Neural cell (in vitro differentiated cells): ENCODE measurements at regions not wholly inside any gene's neighbourhood (a gene's known extent, or its start where the extent isn't known, plus 50 kb on each side); places are given as distances from the start of the nearest gene placed in this dataset.

ENCODE experiments used
- H2AFZ ChIP-seq: fragments of 200-600, 300-800 bp; sonication (generic), shearing (Covaris generic); 2 replicates; pipeline ENCODE4 v1.6.0; 2014; ENCODE audit warnings: low read depth, mild to moderate bottlenecking, antibody characterized with exemption, low read length, moderate library complexity
- H3F3A ChIP-seq: fragments of 200-600 bp; shearing (Covaris generic); 2 replicates; pipeline ENCODE4 v1.6.1; 2016; ENCODE audit warnings: mild to moderate bottlenecking, moderate library complexity, mixed read lengths, antibody characterized with exemption, low read length; ENCODE audit not compliant: insufficient read depth, poor library complexity, severe bottlenecking
- H3K27ac ChIP-seq: fragments of 200-600, 300-800 bp; sonication (generic), shearing (Covaris generic); 2 replicates; pipeline ENCODE4 v1.5.1; 2014; ENCODE audit warnings: mild to moderate bottlenecking, low read length, moderate library complexity
- H3K27me3 ChIP-seq: fragments of 300-800, 200-600 bp; sonication (generic), shearing (Covaris generic); 2 replicates; pipeline ENCODE4 v1.6.0; 2014; ENCODE audit warnings: mild to moderate bottlenecking, low read depth, low read length, moderate library complexity; ENCODE audit not compliant: insufficient read depth
- H3K36me3 ChIP-seq: fragments of 300-800, 200-600 bp; sonication (generic), shearing (Covaris generic); 2 replicates; pipeline ENCODE4 v1.5.1; 2014; ENCODE audit warnings: mild to moderate bottlenecking, antibody characterized with exemption, low read length, moderate library complexity; ENCODE audit not compliant: insufficient read depth
- H3K4me2 ChIP-seq: fragments of 300-800, 200-600 bp; sonication (generic), shearing (Covaris generic); 2 replicates; pipeline ENCODE4 v1.6.0; 2014; ENCODE audit warnings: mild to moderate bottlenecking, low read length
- H3K4me3 ChIP-seq: fragments of 300-800, 200-600 bp; sonication (generic), shearing (Covaris generic); 2 replicates; pipeline ENCODE4 v1.5.1; 2014; ENCODE audit warnings: mild to moderate bottlenecking, low read length, moderate library complexity
- H3K79me2 ChIP-seq: fragments of 200-600 bp; shearing (Covaris generic); replicated peaks from 2 replicates; pipeline ENCODE4 v1.6.0; 2014; ENCODE audit warnings: mild to moderate bottlenecking, low read length, moderate library complexity; ENCODE audit not compliant: insufficient read depth
- H3K9ac ChIP-seq: fragments of 300-800, 200-600 bp; sonication (generic), shearing (Covaris generic); 2 replicates; pipeline ENCODE4 v1.6.1; 2016; ENCODE audit warnings: mild to moderate bottlenecking, low read length, mixed read lengths
- H3K9me2 ChIP-seq: fragments of 200-600 bp; shearing (Covaris generic); 2 replicates; pipeline ENCODE4 v1.6.1; 2016; ENCODE audit warnings: mild to moderate bottlenecking, low read length, mixed read lengths; ENCODE audit not compliant: insufficient read depth
- H3K9me3 ChIP-seq: fragments of 200-600, 300-800 bp; sonication (generic), shearing (Covaris generic); 2 replicates; pipeline ENCODE4 v1.6.1; 2016; ENCODE audit warnings: mild to moderate bottlenecking, mixed run types, low read length, moderate library complexity, mixed read lengths
- H4K20me1 ChIP-seq: fragments of 200-600 bp; shearing (Covaris generic); 2 replicates; pipeline ENCODE4 v1.6.1; 2016; ENCODE audit warnings: mild to moderate bottlenecking, mixed run types; ENCODE audit not compliant: insufficient read depth
- EP300 ChIP-seq: fragments of 450-650 bp; conservative IDR thresholded peaks from 2 replicates; pipeline ENCODE4 v1.6.1; 2014; ENCODE audit warnings: antibody characterized with exemption, mild to moderate bottlenecking, moderate library complexity; ENCODE audit not compliant: poor library complexity, severe bottlenecking
- EZH2 ChIP-seq: fragments of 200-600, 300-800 bp; shearing (Covaris generic), sonication (generic); IDR thresholded peaks from 2 replicates; pipeline ENCODE4 v1.6.1; 2014; ENCODE audit warnings: antibody characterized with exemption, low read length, borderline replicate concordance, mild to moderate bottlenecking; ENCODE audit not compliant: insufficient read depth, poor library complexity, severe bottlenecking
- MXI1 ChIP-seq: fragments of 450-650 bp; conservative IDR thresholded peaks from 2 replicates; pipeline ENCODE4 v1.6.1; 2014; ENCODE audit warnings: antibody characterized with exemption, mild to moderate bottlenecking; ENCODE audit not compliant: poor library complexity, severe bottlenecking
- POLR2AphosphoS5 ChIP-seq: IDR thresholded peaks from 2 replicates; pipeline ENCODE4 v1.6.1; 2012
- RAD21 ChIP-seq: fragments of 450-650 bp; conservative IDR thresholded peaks from 2 replicates; pipeline ENCODE4 v1.6.1; 2014; ENCODE audit warnings: antibody characterized with exemption, mild to moderate bottlenecking, moderate library complexity
- SMC3 ChIP-seq: fragments of 450-650 bp; conservative IDR thresholded peaks from 2 replicates; pipeline ENCODE4 v1.6.1; 2014; ENCODE audit warnings: antibody characterized with exemption, mild to moderate bottlenecking, moderate library complexity; ENCODE audit not compliant: poor library complexity
- TAF1 ChIP-seq: IDR thresholded peaks from 2 replicates; pipeline ENCODE4 v1.6.1; 2012; ENCODE audit warnings: low read depth
- TF ChIP-seq, protein P1 (sequence below): fragments of 450-650 bp; IDR thresholded peaks from 2 replicates; pipeline ENCODE4 v1.5.1; 2014; ENCODE audit warnings: antibody characterized with exemption, mild to moderate bottlenecking, moderate library complexity; ENCODE audit not compliant: poor library complexity, severe bottlenecking
- TF ChIP-seq, protein P2 (sequence below): IDR thresholded peaks from 2 replicates; pipeline ENCODE4 v1.6.1; 2012; ENCODE audit warnings: borderline replicate concordance

DNA sequence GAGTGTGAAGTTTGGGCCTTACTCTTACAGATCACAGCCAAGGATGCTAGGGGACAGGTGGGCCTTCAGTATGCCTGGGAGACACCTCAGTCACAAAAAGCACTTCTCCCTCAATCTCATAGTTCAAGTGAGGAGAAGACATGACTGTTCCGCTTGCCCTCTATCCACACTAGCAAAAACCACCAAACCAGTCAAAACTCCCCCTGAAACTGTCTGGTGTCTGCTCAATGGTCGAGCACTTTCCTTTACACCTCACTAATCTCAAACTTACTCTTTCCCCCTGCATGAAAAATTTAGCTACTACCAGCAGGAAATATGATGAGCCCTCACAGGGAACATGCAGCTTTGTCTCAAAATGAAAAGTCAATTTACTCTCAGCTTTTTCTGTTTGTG lies 232.2 kb downstream of the TRIB2 start:
- no peak overlapping the region for H2AFZ ChIP-seq
- no peaks in the 10 kb centered on the region for H3K36me3 ChIP-seq
- peak overlapping the region; percentile 31 for H3K27ac ChIP-seq
- no peak overlapping the region for H3K4me3 ChIP-seq
- H3K79me2 ChIP-seq = no peaks in the 10 kb centered on the region
- no peaks in the 10 kb centered on the region for H3K9me2 ChIP-seq
- H3K9me3 ChIP-seq = no peaks in the 10 kb centered on the region
- H3K9ac ChIP-seq = no peak overlapping the region
- no peaks in the 10 kb centered on the region for H4K20me1 ChIP-seq
- H3F3A ChIP-seq = no peaks in the 10 kb centered on the region
- TF ChIP-seq, protein P1, sequence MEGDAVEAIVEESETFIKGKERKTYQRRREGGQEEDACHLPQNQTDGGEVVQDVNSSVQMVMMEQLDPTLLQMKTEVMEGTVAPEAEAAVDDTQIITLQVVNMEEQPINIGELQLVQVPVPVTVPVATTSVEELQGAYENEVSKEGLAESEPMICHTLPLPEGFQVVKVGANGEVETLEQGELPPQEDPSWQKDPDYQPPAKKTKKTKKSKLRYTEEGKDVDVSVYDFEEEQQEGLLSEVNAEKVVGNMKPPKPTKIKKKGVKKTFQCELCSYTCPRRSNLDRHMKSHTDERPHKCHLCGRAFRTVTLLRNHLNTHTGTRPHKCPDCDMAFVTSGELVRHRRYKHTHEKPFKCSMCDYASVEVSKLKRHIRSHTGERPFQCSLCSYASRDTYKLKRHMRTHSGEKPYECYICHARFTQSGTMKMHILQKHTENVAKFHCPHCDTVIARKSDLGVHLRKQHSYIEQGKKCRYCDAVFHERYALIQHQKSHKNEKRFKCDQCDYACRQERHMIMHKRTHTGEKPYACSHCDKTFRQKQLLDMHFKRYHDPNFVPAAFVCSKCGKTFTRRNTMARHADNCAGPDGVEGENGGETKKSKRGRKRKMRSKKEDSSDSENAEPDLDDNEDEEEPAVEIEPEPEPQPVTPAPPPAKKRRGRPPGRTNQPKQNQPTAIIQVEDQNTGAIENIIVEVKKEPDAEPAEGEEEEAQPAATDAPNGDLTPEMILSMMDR = no peak
- TF ChIP-seq SMC3 (no peak), EP300 (no peak), TAF1 (no peak), MXI1 (no peak), RAD21 (no peak), POLR2AphosphoS5 (no peak), EZH2 (no peak)
- TF ChIP-seq, protein P2, sequence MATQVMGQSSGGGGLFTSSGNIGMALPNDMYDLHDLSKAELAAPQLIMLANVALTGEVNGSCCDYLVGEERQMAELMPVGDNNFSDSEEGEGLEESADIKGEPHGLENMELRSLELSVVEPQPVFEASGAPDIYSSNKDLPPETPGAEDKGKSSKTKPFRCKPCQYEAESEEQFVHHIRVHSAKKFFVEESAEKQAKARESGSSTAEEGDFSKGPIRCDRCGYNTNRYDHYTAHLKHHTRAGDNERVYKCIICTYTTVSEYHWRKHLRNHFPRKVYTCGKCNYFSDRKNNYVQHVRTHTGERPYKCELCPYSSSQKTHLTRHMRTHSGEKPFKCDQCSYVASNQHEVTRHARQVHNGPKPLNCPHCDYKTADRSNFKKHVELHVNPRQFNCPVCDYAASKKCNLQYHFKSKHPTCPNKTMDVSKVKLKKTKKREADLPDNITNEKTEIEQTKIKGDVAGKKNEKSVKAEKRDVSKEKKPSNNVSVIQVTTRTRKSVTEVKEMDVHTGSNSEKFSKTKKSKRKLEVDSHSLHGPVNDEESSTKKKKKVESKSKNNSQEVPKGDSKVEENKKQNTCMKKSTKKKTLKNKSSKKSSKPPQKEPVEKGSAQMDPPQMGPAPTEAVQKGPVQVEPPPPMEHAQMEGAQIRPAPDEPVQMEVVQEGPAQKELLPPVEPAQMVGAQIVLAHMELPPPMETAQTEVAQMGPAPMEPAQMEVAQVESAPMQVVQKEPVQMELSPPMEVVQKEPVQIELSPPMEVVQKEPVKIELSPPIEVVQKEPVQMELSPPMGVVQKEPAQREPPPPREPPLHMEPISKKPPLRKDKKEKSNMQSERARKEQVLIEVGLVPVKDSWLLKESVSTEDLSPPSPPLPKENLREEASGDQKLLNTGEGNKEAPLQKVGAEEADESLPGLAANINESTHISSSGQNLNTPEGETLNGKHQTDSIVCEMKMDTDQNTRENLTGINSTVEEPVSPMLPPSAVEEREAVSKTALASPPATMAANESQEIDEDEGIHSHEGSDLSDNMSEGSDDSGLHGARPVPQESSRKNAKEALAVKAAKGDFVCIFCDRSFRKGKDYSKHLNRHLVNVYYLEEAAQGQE = no peak
- peak overlapping the region; percentile 23 for H3K4me2 ChIP-seq
- no peaks in the 10 kb centered on the region for H3K27me3 ChIP-seq

DNA sequence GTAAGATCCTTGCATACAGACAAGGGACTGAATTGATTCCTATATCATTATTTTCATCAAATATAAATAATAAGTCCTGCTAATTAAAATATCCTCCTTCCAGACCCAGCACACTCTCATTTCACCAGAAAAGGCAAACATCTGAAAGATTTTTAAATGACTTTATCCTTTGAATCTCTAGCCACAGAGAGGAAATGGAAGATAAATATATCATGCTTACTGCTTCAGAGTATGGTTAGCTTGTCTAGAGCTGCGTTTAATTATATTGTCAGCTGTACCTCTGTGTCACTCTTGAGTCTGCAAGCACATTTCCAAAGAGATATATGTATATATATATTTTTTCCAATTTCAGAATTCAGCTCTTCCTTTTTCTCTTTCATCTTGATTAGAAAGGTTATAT lies 232.7 kb downstream of the TRIB2 start:
- no peaks in the 10 kb centered on the region for H3K27me3 ChIP-seq
- H2AFZ ChIP-seq = no peak overlapping the region
- no peak overlapping the region for H3K4me3 ChIP-seq
- H3K27ac ChIP-seq = peak overlapping the region; percentile 31
- no peaks in the 10 kb centered on the region for H3K79me2 ChIP-seq
- no peaks in the 10 kb centered on the region for H3K9me2 ChIP-seq
- peak overlapping the region; percentile 23 for H3K4me2 ChIP-seq
- TF ChIP-seq, protein P2 = no peak
- TF ChIP-seq MXI1 (no peak), POLR2AphosphoS5 (no peak), EZH2 (no peak), SMC3 (no peak), EP300 (no peak), TAF1 (no peak), RAD21 (no peak)
- TF ChIP-seq, protein P1 = no peak
- H3K9ac ChIP-seq = no peak overlapping the region
- H4K20me1 ChIP-seq = no peaks in the 10 kb centered on the region
- no peaks in the 10 kb centered on the region for H3F3A ChIP-seq
- H3K36me3 ChIP-seq = no peaks in the 10 kb centered on the region
- no peaks in the 10 kb centered on the region for H3K9me3 ChIP-seq
